ENCODE measurements at regions not wholly inside any gene's neighbourhood (a gene's known extent, or its start where the extent isn't known, plus 50 kb on each side); places are given as distances from the start of the nearest gene placed in this dataset.

DNA sequence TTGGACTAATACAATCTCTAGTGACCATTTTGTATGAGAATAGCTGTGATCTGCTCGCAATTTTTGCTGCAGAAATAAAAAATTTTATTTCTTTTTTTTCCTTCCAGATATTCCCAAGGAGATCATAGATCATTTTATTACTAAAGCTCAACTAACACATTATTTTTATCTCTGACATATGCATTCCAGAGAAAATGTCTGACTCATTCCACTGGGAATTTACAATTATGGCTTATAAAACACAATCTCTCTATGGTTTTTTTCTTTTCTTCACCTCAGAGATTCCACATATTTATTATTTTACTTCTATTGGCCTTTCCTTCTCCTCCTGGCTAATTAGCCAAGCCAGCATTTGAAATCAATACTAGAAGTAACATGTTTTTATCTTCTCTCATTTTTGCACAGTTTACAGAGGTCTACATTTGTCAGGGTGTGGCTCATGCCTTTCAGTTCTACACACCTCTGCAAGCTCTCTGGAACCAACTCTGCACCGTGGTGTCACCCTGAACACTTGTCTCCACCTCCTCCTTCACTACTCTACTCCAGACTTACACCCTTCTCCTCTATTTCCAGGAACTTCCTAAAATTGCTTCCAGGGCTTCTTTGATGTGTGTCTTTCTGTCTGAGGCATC lies 59.8 kb upstream of the GPM6A start:
- DNase-seq (ENCODE audit: low spot score): no peak
- FAIRE-seq: no peak

GRCh38 chr4:175873707-175874106 lies 61.6 kb upstream of the GPM6A start:
- no peak for DNase-seq (ENCODE audit: low spot score)
- no peak for FAIRE-seq

- FAIRE-seq (no peak), DNase-seq (ENCODE audit: low spot score) (no peak)
These were observed 62.2 kb upstream of the GPM6A start for GRCh38 chr4:175874306-175874705.

DNA sequence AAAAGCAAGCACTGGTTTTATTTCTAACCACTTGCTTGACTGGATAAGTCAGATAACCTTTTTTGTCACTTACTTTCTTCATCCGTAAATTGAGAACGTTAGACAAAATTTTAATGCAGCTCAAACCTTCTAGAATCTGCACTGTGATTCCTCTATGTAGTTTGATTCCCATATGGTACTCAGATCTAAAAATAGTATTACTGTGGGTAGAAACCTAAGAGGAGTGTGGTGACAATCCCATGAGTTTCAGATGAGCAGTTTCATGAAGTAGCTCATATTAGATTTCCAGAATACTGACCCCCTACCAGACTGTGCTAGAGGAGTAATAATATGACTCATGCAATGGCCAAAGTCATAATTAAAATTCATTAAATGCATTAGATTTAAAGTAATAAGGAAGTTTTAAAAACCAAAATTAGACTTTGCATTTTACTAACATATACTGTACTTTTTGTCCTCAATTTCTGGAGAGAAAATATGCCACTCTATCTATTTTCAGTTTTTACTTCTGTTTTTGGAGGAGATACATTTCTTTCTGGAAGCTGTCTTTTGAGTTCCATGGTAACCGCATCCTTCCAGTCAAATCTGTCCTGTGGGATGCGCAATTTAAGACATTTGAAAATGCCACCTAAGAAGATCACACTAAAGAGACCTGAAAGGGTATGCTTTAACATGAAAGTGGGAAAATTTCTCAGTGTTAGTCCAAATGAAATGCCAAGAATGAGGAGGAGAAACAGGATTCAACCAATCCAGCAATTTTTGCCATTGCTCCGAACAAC lies 64.1 kb upstream of the GPM6A start:
- no peak for FAIRE-seq

GRCh38 chr4:175882891-175883290 lies 70.8 kb upstream of the GPM6A start:
- FAIRE-seq (no peak), DNase-seq (ENCODE audit: low spot score) (no peak)

More for the DNA sequence above, 64.1 kb upstream of the GPM6A start:
- DNase-seq (ENCODE audit: low spot score): no peak

GRCh38 chr4:175884048-175884447 lies 72.0 kb upstream of the GPM6A start:
- FAIRE-seq (no peak), DNase-seq (ENCODE audit: low spot score) (no peak)

DNA sequence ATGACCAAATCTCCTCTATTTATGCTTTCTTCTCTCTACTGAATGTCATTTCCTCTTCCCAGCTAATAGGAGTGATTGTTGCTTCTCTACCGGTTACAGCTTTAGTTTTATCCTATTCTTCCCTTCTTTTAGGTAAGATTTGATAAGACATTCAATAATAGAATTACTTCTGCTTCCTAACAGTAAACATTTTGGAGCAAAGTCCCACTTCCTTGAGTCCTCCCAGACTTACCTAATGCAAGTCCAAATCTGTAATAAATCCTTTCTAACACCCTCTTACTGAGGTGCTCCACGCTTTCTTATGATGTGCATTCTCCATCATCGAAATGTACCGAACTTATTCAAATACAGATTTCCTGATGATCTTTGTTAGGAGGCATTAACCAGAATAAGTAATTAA lies 79.2 kb upstream of the GPM6A start:
- DNase-seq (ENCODE audit: low spot score) (no peak), FAIRE-seq (no peak)

DNA sequence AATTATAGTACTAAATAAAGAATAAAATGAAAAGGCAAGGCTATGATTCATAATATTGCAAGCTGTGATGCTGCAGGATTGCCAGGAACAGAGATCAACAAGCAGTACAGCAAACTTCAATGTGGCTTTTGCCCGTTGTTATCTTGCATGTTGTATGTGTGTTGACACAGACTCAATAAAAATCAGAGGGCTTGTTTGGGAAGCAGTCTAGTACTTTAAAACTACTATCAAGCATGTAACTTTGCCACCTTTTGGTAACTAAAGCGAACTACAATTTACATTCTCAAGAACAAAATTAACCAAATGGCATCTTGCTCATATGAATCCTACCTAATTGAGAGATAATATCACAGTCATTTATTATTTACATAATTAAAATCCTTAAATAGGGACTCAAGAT lies 79.8 kb upstream of the GPM6A start:
- FAIRE-seq (no peak), DNase-seq (ENCODE audit: low spot score) (no peak)

DNA sequence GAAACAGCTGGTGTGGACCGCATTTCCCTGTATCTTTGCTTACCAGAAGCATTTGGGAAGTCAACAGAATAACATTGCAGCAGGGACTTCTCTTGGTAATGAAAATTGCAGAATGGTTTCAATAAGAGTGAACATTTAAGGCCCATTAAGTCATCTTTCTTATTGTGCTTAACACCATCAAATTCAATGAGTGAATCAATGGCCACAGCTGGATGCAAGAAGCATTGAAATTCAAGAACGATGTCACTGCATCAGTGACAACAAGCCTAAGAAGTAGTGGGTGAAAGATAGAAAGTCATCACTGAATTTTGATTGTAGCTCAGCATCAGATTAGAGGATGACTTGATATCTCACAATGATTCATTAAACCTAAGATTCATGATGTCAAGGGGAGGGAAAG lies 93.9 kb upstream of the GPM6A start:
- DNase-seq (ENCODE audit: low spot score) (no peak), FAIRE-seq (no peak)

DNA sequence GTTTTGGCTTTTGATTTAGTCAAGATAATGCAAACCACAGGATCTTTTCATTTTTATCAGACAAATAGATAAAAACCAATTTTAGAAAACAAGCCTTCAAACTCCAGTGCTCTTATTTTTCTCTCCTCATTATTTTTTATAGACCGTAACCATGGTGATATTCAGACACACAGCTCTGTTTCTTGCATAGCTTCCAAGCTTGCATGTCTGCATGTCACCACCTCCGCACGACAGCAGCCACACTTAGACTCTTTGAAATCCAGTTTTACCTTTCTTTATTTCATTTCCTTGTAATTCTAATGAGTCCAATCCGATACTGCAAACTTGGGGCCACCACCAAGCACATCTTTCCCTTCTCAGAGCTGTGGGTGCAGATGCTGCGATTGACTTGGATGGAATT lies 94.3 kb upstream of the GPM6A start:
- DNase-seq (ENCODE audit: low spot score): no peak

GRCh38 chr4:175910700-175911099 lies 98.6 kb upstream of the GPM6A start:
- no peak for DNase-seq (ENCODE audit: low spot score)
- no peak for FAIRE-seq

More for the DNA sequence above, 94.3 kb upstream of the GPM6A start:
- FAIRE-seq: no peak

DNA sequence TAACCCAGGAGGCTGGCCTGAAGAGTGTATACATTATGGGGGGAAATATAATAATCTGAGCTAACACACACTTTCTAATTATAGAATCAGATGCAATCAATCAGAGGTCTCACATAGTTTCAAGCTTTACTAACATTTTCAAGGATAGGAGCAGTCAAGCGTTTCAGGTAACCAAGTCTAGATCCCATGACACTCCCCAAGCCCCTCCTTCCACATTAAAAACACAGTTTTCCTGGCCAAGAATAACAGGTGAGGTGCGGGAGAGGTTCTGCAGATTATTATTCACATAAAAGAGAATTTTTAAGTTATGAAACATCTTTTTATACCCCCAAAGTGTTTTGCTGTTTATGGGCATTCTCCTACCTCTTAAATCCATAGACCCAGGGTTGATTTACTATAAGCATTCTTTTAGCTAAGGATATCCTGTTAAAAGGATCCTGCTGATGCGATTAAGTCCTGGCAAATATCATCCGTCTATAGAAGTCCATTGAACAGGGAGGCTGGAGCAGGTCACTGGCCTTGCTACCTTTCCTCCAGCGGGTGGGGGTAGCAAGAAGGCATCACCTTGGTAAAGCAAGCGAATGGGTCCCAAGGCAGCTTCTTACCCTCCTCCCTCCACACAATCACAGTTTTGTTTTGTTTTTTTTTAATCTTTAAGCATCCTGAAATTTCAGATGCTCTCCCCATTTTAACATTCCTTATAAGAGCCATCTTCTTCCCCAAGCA lies 104.7 kb upstream of the GPM6A start:
- FAIRE-seq: no peak
- DNase-seq (ENCODE audit: low spot score): no peak

DNA sequence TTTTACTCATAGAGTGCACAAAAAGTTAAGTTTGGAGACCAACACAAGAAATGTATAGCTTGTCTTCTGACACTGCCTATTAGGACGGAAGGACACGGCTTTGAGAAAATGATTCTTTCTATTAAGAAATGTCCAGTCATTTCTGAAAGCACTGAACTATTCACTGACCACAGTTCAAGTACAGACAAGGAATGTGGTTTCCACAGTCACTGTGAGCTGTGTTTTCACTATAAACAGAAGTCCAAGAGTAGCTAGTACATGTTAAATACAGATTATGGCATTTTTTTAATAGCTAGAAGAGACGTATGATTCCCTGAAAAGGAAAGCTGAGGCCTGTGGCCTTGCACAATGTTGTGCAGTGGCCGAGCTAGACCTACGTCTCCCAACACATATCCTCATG lies 115.1 kb upstream of the GPM6A start:
- DNase-seq (ENCODE audit: low spot score) (no peak), FAIRE-seq (no peak)

GRCh38 chr4:175929441-175929840 lies 117.4 kb upstream of the GPM6A start:
- FAIRE-seq: no peak

GRCh38 chr4:175929932-175930331 lies 117.9 kb upstream of the GPM6A start:
- FAIRE-seq (no peak), DNase-seq (ENCODE audit: low spot score) (no peak)

More at GRCh38 chr4:175929441-175929840, 117.4 kb upstream of the GPM6A start:
- DNase-seq (ENCODE audit: low spot score): no peak

DNA sequence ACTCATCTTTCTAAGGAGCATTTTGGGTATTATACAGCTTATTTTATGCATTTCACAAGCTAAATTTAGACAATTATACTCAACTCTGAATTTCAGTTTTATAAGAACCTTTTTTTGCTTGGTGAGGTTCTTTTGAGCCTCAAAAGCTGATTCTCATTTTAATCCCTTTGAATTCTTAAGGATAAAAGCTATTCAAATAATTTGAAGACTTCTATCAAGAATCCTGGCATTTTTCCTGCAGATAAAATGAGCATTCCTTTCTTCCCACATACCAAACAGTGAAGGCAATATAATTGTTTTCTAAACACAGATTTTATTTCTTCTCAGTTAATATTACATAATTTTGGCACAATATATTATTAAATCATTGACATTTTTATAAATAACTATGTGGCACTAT lies 118.4 kb upstream of the GPM6A start:
- no peak for FAIRE-seq
- no peak for DNase-seq (ENCODE audit: low spot score)

DNA sequence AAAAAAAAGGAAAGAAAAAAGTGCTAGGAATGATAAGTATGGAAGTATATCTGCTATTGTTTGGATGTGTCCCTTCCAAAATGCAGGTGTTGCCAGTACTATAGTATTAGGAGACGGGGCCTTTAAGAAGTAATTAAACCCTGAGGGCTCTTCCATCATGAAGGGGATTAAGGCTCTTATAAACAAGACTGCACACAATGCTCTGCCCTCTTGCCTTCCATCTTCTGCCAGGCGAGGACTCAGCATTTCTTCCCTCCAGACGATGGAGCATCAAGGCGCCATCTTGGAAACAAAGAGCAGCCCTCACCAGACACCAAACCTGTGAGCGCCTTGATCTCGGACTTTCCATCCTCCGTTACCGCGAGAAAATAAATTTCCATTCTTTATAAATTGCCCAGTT lies 120.1 kb upstream of the GPM6A start:
- no peak for FAIRE-seq
- no peak for DNase-seq (ENCODE audit: low spot score)

- DNase-seq (ENCODE audit: low spot score) (no peak), FAIRE-seq (no peak)
These were observed 122.4 kb upstream of the GPM6A start for GRCh38 chr4:175934506-175934905.

DNA sequence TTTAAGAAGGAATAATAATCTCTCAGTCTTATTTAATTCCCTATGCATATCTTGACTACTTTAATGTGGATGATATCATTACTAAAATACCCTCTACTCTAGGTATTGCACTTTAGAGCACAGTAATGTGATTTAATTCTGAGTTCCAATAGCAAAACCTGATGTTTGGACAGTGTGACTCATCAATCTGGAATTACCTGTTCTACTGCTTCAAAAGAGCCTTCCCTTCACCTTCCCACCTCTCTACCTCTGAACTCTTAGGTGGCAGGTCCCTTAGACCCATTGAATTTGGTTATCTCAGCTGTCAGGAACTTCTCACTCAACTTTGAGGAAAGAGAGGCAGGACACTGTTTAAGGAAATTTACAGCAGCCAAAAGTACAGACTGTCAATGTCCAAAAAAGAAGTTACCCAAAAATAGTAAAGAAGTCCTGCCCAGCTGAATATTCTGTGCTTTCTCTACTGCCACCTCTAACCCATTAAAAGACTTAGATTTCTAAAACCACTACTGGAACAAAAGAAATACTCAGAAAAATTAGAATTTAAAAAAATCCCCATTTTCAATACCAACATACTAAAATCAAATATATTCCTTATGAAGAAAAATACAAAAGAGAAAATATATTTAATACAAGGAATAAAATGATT lies 123.1 kb upstream of the GPM6A start:
- DNase-seq (ENCODE audit: low spot score) (no peak), FAIRE-seq (no peak)

DNA sequence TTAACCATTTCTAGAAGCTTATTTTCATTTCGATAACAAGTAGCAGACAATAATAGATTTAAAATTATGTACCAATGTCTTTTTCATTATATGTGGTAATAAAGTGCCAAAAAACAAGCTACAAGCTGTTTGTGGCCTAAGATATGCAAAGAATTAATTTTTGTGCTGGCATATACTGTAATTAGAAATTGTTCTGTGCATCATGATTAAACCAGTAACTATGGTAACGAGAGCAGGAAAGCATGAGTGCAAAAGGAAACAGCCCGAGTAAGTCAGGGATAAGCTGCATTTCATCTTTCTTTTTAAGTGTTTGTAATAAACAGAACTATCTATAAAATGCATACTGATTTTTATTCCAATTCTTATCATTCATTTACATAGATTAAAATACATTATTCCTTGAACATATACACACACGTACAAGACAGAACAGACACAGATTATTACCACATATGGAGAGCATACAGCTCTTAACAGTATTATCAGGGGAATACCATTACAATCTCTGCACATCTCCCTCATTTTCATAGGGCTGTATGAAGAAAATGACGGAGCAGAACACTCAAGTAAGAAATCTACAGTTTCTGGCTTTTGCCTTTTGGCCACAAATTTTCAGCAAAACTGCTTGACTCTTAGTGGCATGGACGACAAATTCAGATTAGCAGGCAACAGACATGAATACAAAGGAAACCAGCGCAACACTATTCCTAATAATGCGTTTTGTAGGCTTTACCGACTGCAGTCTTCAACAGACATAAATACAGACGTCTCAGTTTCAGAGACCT lies 121.3 kb upstream of the WDR17 start:
- DNase-seq (ENCODE audit: low spot score) (no peak), FAIRE-seq (no peak)

DNA sequence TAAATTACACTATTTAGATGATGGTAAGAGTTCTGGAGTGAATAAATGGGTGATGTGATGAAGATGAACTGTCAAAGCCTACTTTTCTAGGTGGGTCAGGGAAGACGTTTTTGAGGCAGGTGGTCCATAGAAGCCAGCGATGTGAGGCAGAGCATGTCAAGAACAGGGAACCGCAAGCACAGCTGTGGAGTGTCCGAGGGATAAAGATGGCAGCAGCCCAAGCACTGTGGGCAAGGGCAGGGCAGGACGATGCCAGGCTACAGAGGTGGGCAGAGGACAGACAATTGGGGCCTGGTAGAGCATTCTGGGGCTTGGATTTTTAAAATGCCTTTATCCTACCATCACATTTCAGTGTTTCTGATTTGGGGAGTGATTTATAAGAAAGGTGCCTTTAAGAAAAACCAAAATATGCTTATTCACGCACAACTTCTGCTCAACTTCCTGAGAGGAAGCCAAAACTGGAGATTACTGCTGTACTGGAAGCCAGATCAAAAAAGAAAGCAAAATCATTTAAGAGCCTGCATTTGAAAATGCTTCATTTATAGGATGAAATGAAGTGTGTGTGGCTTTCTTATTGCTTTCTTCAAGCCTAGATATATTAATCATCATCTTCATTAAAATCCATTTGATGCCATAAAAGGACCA lies 119.0 kb upstream of the WDR17 start:
- DNase-seq (ENCODE audit: low spot score): no peak
- FAIRE-seq: no peak
